ENCODE measurements at regions not wholly inside any gene's neighbourhood (a gene's known extent, or its start where the extent isn't known, plus 50 kb on each side); places are given as distances from the start of the nearest gene placed in this dataset. TPM values are rescaled to one million over a fixed set of nuclear protein-coding genes. Genes with fewer than 3 reads are reported as not detected.

- Mint-ChIP-seq H3K27ac (ENCODE audit: unreplicated experiment) (no peak overlapping the region), H3K4me1 (ENCODE audit: low read depth) (peaks cover 11% of the 10 kb centered on the region), H3K9me3 (ENCODE audit: low read depth) (no peaks in the 10 kb centered on the region), H3K4me3 (ENCODE audit: unreplicated experiment) (no peak overlapping the region), H3K27me3 (ENCODE audit: low read depth) (no peaks in the 10 kb centered on the region), H3K36me3 (ENCODE audit: low read depth) (no peaks in the 10 kb centered on the region)
- no peak for DNase-seq (ENCODE audit: low spot score)
- TF ChIP-seq CTCF (IDR thresholded peaks at IDR 0.05), result no peak
These were observed 57.9 kb upstream of the EPHA6 start for GRCh38 chr3:96756516-96756915.

- Mint-ChIP-seq H3K36me3 (ENCODE audit: low read depth) (no peaks in the 10 kb centered on the region), H3K9me3 (ENCODE audit: low read depth) (no peaks in the 10 kb centered on the region), H3K4me1 (ENCODE audit: low read depth) (peaks cover 11% of the 10 kb centered on the region), H3K4me3 (ENCODE audit: unreplicated experiment) (no peak overlapping the region), H3K27me3 (ENCODE audit: low read depth) (no peaks in the 10 kb centered on the region), H3K27ac (ENCODE audit: unreplicated experiment) (no peak overlapping the region)
- TF ChIP-seq CTCF (IDR thresholded peaks at IDR 0.05), result no peak
- DNase-seq (ENCODE audit: low spot score), result no peak
These were observed 53.4 kb upstream of the EPHA6 start for GRCh38 chr3:96760956-96761355.

Small RNAs in the stretch of these regions (microRNA-seq; reads per million reads assigned to microRNA genes)
- not detected for gene MIR8060 (ENCODE audit: borderline number of aligned reads)

All from chondrocyte (in vitro differentiated cells).